Effector memory CD4-positive, alpha-beta T cell (primary cell): ENCODE measurements at regions not wholly inside any gene's neighbourhood (a gene's known extent, or its start where the extent isn't known, plus 50 kb on each side); places are given as distances from the start of the nearest gene placed in this dataset.

ENCODE experiments used
- DNase-seq, 3 donors: peaks; one replicate each; pipeline ENCODE4 v3.0.0-alpha.2; 2020
- H3K27ac ChIP-seq: 2 replicates; pipeline ENCODE4 v1.7.0; 2013; ENCODE audit warnings: mild to moderate bottlenecking, low read length, moderate library complexity; ENCODE audit not compliant: insufficient read depth, poor library complexity, severe bottlenecking
- H3K27me3 ChIP-seq: replicated peaks from 2 replicates; pipeline ENCODE4 v1.7.0; 2013; ENCODE audit warnings: mild to moderate bottlenecking, low read length; ENCODE audit not compliant: insufficient read depth, control insufficient read depth, poor library complexity, severe bottlenecking
- H3K36me3 ChIP-seq: 2 replicates; pipeline ENCODE4 v1.7.0; 2013; ENCODE audit warnings: mild to moderate bottlenecking, low read length, moderate library complexity; ENCODE audit not compliant: control insufficient read depth, insufficient read depth
- H3K4me1 ChIP-seq: 2 replicates; pipeline ENCODE4 v1.7.0; 2013; ENCODE audit warnings: low read length, mild to moderate bottlenecking; ENCODE audit not compliant: control insufficient read depth, insufficient read depth, poor library complexity, severe bottlenecking
- H3K4me3 ChIP-seq: 2 replicates; pipeline ENCODE4 v1.7.0; 2013; ENCODE audit warnings: low read length, low read depth, mild to moderate bottlenecking; ENCODE audit not compliant: insufficient read depth, poor library complexity, severe bottlenecking
- H3K9me3 ChIP-seq: 2 replicates; pipeline ENCODE4 v1.7.0; 2013; ENCODE audit warnings: mild to moderate bottlenecking, low read length, moderate library complexity; ENCODE audit not compliant: control insufficient read depth

DNA sequence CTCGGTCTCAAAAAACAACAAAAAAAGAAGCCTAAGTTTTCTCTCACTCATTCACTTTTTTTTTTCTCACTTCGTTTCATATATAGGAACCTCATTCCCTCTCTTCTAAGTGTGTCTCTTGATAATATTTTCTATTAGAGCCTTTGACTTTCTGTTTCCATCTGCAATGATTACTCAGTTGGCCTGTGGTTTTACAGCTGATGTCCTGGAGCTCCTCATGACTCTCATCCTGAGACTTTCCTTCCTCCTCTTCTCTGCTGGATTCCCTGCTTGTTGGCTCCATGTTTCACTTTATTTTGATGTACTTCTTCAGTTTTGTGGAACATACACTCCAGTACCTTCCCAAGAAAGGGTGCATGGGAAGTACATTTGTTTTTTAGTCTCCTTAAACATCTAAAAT, 154.2 kb upstream of the GATA6 start:
- Histone ChIP-seq H3K27ac (no peak overlapping the region), H3K4me1 (no peaks in the 10 kb centered on the region), H3K36me3 (no peaks in the 10 kb centered on the region), H3K4me3 (no peak overlapping the region), H3K27me3 (no peaks in the 10 kb centered on the region), H3K9me3 (no peaks in the 10 kb centered on the region)
- DNase-seq: no peak

DNA sequence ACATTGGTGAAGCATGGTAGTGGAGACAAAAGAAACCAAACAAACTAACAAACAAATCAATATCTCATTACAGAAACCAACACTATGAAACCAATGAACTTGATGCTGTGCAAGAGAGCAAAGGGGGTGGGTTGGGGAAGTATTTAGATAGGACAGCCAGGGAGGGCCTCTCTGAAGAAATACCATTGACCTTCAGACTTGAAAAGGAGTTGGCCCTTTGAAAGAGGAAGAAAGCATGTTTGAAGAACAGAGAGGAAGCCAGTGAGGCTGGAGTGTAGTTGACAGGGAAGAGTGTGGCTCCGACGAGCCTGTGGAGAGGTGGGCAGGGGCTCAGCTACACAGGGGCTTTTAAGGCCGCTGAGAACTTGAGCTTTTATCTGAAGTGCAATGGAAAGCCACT, 151.0 kb upstream of the GATA6 start:
- Histone ChIP-seq H3K4me3 (no peak overlapping the region), H3K27me3 (no peaks in the 10 kb centered on the region), H3K36me3 (no peaks in the 10 kb centered on the region), H3K9me3 (no peaks in the 10 kb centered on the region), H3K4me1 (no peaks in the 10 kb centered on the region), H3K27ac (no peak overlapping the region)
- no peak for DNase-seq

- DNase-seq: no peak
- H3K36me3 ChIP-seq: no peaks in the 10 kb centered on the region
- no peak overlapping the region for H3K4me3 ChIP-seq
- no peaks in the 10 kb centered on the region for H3K27me3 ChIP-seq
- no peaks in the 10 kb centered on the region for H3K4me1 ChIP-seq
- H3K9me3 ChIP-seq: no peaks in the 10 kb centered on the region
- H3K27ac ChIP-seq: no peak overlapping the region
These were observed 150.2 kb upstream of the GATA6 start for GRCh38 chr18:22019193-22019592.

DNA sequence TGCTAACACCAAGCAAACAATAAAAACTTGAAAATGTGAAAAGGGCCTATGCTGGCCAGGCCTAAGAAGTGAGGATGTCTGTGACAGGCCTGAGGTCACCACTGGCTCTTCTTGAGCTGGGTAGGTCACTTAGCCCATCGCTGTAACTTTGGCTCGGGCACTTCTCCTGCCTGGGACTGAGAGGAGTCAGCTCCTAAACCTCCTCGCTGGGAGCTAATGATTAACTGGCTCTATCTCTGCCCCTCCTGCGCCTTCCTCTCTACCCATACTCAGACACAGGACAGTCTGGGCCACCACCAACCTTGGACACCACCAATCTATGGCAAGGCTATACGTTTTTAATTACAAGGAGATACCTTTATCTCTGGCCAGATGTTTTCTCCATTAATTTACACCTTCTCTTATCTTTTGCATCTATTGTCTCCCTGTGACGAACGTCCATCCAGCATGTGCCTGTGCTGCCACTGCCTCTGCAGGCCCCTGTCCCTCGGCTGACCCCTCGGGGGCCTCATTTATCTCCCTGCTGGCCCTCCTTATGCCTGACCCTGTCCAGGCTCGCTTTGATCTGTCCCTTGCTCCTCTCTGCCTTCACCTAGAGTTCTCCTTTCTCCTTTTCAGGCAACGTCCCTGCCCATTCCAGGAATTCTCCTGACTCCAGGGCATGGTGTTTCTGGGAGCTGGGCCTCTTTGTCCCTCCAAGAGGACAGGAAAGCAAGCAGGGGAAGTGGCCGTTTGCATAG, 149.1 kb upstream of the GATA6 start:
- DNase-seq: no peak
- no peaks in the 10 kb centered on the region for H3K27me3 ChIP-seq
- H3K27ac ChIP-seq: no peak overlapping the region
- no peaks in the 10 kb centered on the region for H3K4me1 ChIP-seq
- H3K36me3 ChIP-seq: no peaks in the 10 kb centered on the region
- H3K9me3 ChIP-seq: no peaks in the 10 kb centered on the region
- H3K4me3 ChIP-seq: no peak overlapping the region

DNA sequence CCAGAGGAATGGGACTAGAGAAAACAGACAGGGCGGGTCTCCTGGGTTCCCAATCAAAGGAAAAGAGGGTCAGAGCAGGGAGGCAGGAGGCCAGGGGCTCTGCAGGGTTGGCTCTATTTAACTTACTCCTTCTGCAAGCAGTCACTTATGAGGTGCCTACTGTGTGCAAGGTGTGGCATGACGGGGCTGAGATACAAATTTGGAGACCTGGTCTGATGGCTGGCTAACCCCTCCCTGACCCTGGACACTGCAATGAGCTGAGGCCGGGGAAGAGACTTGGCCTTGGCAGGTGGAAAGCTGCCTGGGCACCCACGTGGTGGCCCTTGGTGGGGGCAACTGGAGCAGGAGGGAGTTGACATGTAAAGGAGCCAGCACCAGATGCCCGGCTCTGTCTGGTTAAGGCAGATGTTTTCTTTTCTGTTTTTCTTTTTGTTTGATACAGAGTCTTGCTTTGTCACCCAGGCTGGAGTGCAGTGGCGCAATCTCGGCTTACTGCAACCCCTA, 148.5 kb upstream of the GATA6 start:
- no peak for DNase-seq
- H3K27ac ChIP-seq: no peak overlapping the region
- H3K4me3 ChIP-seq: no peak overlapping the region
- H3K36me3 ChIP-seq: no peaks in the 10 kb centered on the region
- no peaks in the 10 kb centered on the region for H3K4me1 ChIP-seq
- H3K27me3 ChIP-seq: no peaks in the 10 kb centered on the region
- no peaks in the 10 kb centered on the region for H3K9me3 ChIP-seq

- no peak overlapping the region for H3K27ac ChIP-seq
- H3K4me1 ChIP-seq: no peaks in the 10 kb centered on the region
- H3K9me3 ChIP-seq: no peaks in the 10 kb centered on the region
- no peaks in the 10 kb centered on the region for H3K36me3 ChIP-seq
- no peak overlapping the region for H3K4me3 ChIP-seq
- DNase-seq: no peak
- no peaks in the 10 kb centered on the region for H3K27me3 ChIP-seq
These were observed 147.7 kb upstream of the GATA6 start for GRCh38 chr18:22021701-22022100.

DNA sequence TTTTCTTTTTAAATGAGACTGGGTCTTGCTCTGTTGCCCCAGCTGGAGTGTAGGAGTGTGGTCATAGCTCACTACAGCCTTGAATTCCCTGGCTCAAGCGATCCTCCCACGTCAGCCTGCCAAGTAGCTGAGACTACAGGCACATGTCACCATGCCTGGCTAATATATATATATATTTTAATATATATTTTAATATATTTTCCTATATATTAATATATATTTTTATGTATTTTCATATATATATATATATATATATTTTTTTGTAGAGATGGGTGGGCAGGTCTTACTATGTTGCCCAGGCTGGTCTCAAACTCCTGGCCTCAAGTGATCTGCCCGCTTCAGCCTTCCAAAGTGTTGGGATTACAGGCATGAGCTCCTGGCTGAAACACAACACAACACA, 144.5 kb upstream of the GATA6 start:
- Histone ChIP-seq H3K27me3 (no peaks in the 10 kb centered on the region), H3K9me3 (no peaks in the 10 kb centered on the region), H3K36me3 (no peaks in the 10 kb centered on the region), H3K4me3 (no peak overlapping the region), H3K4me1 (no peaks in the 10 kb centered on the region), H3K27ac (no peak overlapping the region)
- DNase-seq: no peak

- H3K27ac ChIP-seq: no peak overlapping the region
- no peaks in the 10 kb centered on the region for H3K4me1 ChIP-seq
- no peaks in the 10 kb centered on the region for H3K27me3 ChIP-seq
- no peak for DNase-seq
- no peaks in the 10 kb centered on the region for H3K9me3 ChIP-seq
- H3K4me3 ChIP-seq: no peak overlapping the region
- no peaks in the 10 kb centered on the region for H3K36me3 ChIP-seq
These were observed 143.0 kb upstream of the GATA6 start for GRCh38 chr18:22026362-22026761.

DNA sequence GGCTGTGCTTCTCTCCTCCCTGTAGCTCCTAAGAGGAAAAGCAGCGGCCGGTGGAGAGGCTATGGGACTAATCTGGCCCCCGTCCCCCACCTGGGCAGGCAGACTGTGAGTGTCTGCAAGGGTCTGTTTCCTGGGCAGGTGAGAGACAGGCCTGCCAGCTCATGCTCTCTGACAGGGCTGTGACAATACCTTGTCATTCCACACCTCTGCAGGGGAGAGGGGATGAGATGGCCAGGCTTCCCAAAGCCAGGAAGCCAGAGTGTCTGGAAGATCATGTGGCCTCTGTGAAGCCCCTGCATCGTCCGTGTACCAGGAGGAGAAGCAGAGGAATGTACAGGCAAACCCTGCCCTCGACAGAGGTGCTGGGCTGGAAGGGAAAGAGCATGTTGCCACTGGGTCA, 142.5 kb upstream of the GATA6 start:
- Histone ChIP-seq H3K4me3 (no peak overlapping the region), H3K4me1 (no peaks in the 10 kb centered on the region), H3K36me3 (no peaks in the 10 kb centered on the region), H3K27ac (no peak overlapping the region), H3K27me3 (no peaks in the 10 kb centered on the region), H3K9me3 (no peaks in the 10 kb centered on the region)
- DNase-seq: no peak

- no peak overlapping the region for H3K27ac ChIP-seq
- no peaks in the 10 kb centered on the region for H3K27me3 ChIP-seq
- no peak for DNase-seq
- no peaks in the 10 kb centered on the region for H3K36me3 ChIP-seq
- no peak overlapping the region for H3K4me3 ChIP-seq
- H3K4me1 ChIP-seq: no peaks in the 10 kb centered on the region
- H3K9me3 ChIP-seq: no peaks in the 10 kb centered on the region
These were observed 137.8 kb upstream of the GATA6 start for GRCh38 chr18:22031611-22032010.
